ENCODE measurements at regions not wholly inside any gene's neighbourhood (a gene's known extent, or its start where the extent isn't known, plus 50 kb on each side); places are given as distances from the start of the nearest gene placed in this dataset.

- ChIA-PET CTCF (no interaction called here), RAD21 (ENCODE audit: unreplicated experiment) (no interaction called here), POLR2A (no interaction called here), SMC1A (ENCODE audit: uncharacterized antibody, unreplicated experiment) (interaction anchor here (1.1 to 1.5 kb wide), 2 partner anchors 8 to 37 kb away, joined by 3 read pairs; no protein-coding TSS in a partner anchor)
- intact Hi-C loops (cut with micrococcal nuclease; ENCODE audit: unreplicated experiment) (no loop called here), in situ Hi-C loops (cut with MboI) (no loop called here)
- Histone ChIP-seq H3K79me2 (ENCODE audit: control insufficient read depth, insufficient read depth, low read length) (no peaks in the 10 kb centered on the region), H3K27ac (ENCODE audit: control insufficient read depth, insufficient read depth) (no peak overlapping the region), H3K9ac (ENCODE audit: control insufficient read depth, insufficient read depth, low read length) (no peak overlapping the region), H3K4me3 (no peak overlapping the region), H2AFZ (ENCODE audit: control insufficient read depth, low read depth, low read length) (no peak overlapping the region), H4K20me1 (ENCODE audit: control insufficient read depth, insufficient read depth) (no peaks in the 10 kb centered on the region), H3K9me3 (replicated peaks; ENCODE audit: control insufficient read depth, insufficient read depth, low read length) (no peaks in the 10 kb centered on the region), H3K4me1 (ENCODE audit: control insufficient read depth, insufficient read depth, low read length) (peaks cover 11% of the 10 kb centered on the region), H3K36me3 (ENCODE audit: control insufficient read depth in 2 of 2, insufficient read depth in 2 of 2, low read length in 1 of 2) (no peaks in the 10 kb centered on the region), H3K27me3 (replicated peaks in 1 of 2; ENCODE audit: control insufficient read depth in 2 of 2, insufficient read depth in 2 of 2, low read length in 1 of 2) (no peaks in the 10 kb centered on the region), H3K4me2 (ENCODE audit: control insufficient read depth, insufficient read depth) (no peak overlapping the region)
- no TSS peak for BruUV-seq (replicated peaks)
- DNase-seq (ENCODE audit: low read depth, low spot score) (no peak), ATAC-seq (no peak), FAIRE-seq (no peak)
- 86% methylated on average over 8 of the region's 8 CpGs for WGBS (ENCODE audit: insufficient coverage, insufficient replicate concordance, low lambda C conversion rate, missing lambda C conversion rate)
- TF ChIP-seq KDM1A (IDR thresholded peaks at IDR 0.05; ENCODE audit: borderline replicate concordance) (no peak), CREM (IDR thresholded peaks at IDR 0.05; ENCODE audit: low read depth) (no peak), RB1 (IDR thresholded peaks at IDR 0.05; ENCODE audit: borderline replicate concordance) (no peak), MYB (IDR thresholded peaks at IDR 0.05; ENCODE audit: borderline replicate concordance, low read depth, low read length) (no peak), BHLHE40 (IDR thresholded peaks at IDR 0.05; ENCODE audit: borderline replicate concordance in 1 of 2, low read depth in 2 of 2, low read length in 1 of 2) (no peak), ESRRA (IDR thresholded peaks at IDR 0.05; ENCODE audit: low read length) (no peak), YY1 (IDR thresholded peaks at IDR 0.05; ENCODE audit: low read depth, low read length) (no peak), ELK1 (IDR thresholded peaks at IDR 0.05; ENCODE audit: low read depth, low read length) (no peak), NFYA (IDR thresholded peaks at IDR 0.05; ENCODE audit: borderline replicate concordance, low read depth, low read length) (no peak), KAT2A (conservative IDR thresholded peaks at IDR 0.05; ENCODE audit: control insufficient read depth, low read depth, low read length) (no peak), SUPT20H (IDR thresholded peaks at IDR 0.05; ENCODE audit: borderline replicate concordance, control insufficient read depth, low read depth, low read length) (no peak), NBN (IDR thresholded peaks at IDR 0.05) (no peak), ZBED1 (IDR thresholded peaks at IDR 0.05; ENCODE audit: borderline replicate concordance) (no peak)
- TF ChIP-seq, protein P1, sequence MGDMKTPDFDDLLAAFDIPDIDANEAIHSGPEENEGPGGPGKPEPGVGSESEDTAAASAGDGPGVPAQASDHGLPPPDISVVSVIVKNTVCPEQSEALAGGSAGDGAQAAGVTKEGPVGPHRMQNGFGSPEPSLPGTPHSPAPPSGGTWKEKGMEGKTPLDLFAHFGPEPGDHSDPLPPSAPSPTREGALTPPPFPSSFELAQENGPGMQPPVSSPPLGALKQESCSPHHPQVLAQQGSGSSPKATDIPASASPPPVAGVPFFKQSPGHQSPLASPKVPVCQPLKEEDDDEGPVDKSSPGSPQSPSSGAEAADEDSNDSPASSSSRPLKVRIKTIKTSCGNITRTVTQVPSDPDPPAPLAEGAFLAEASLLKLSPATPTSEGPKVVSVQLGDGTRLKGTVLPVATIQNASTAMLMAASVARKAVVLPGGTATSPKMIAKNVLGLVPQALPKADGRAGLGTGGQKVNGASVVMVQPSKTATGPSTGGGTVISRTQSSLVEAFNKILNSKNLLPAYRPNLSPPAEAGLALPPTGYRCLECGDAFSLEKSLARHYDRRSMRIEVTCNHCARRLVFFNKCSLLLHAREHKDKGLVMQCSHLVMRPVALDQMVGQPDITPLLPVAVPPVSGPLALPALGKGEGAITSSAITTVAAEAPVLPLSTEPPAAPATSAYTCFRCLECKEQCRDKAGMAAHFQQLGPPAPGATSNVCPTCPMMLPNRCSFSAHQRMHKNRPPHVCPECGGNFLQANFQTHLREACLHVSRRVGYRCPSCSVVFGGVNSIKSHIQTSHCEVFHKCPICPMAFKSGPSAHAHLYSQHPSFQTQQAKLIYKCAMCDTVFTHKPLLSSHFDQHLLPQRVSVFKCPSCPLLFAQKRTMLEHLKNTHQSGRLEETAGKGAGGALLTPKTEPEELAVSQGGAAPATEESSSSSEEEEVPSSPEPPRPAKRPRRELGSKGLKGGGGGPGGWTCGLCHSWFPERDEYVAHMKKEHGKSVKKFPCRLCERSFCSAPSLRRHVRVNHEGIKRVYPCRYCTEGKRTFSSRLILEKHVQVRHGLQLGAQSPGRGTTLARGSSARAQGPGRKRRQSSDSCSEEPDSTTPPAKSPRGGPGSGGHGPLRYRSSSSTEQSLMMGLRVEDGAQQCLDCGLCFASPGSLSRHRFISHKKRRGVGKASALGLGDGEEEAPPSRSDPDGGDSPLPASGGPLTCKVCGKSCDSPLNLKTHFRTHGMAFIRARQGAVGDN (IDR thresholded peaks at IDR 0.05): no peak
- TF ChIP-seq, protein P2, sequence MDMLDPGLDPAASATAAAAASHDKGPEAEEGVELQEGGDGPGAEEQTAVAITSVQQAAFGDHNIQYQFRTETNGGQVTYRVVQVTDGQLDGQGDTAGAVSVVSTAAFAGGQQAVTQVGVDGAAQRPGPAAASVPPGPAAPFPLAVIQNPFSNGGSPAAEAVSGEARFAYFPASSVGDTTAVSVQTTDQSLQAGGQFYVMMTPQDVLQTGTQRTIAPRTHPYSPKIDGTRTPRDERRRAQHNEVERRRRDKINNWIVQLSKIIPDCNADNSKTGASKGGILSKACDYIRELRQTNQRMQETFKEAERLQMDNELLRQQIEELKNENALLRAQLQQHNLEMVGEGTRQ (IDR thresholded peaks at IDR 0.05; ENCODE audit: borderline replicate concordance, low read depth, low read length): no peak
- TF ChIP-seq, protein P3, sequence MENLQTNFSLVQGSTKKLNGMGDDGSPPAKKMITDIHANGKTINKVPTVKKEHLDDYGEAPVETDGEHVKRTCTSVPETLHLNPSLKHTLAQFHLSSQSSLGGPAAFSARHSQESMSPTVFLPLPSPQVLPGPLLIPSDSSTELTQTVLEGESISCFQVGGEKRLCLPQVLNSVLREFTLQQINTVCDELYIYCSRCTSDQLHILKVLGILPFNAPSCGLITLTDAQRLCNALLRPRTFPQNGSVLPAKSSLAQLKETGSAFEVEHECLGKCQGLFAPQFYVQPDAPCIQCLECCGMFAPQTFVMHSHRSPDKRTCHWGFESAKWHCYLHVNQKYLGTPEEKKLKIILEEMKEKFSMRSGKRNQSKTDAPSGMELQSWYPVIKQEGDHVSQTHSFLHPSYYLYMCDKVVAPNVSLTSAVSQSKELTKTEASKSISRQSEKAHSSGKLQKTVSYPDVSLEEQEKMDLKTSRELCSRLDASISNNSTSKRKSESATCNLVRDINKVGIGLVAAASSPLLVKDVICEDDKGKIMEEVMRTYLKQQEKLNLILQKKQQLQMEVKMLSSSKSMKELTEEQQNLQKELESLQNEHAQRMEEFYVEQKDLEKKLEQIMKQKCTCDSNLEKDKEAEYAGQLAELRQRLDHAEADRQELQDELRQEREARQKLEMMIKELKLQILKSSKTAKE (IDR thresholded peaks at IDR 0.05; ENCODE audit: low read depth, poor library complexity, severe bottlenecking): no peak
These were observed 77.2 kb upstream of the FTH1 start for GRCh38 chr11:62044639-62045121.
